ENCODE measurements at regions not wholly inside any gene's neighbourhood (a gene's known extent, or its start where the extent isn't known, plus 50 kb on each side); places are given as distances from the start of the nearest gene placed in this dataset.

- H3K27ac ChIP-seq: no peak overlapping the region
- no peaks in the 10 kb centered on the region for H3K27me3 ChIP-seq
- no peak overlapping the region for H3K4me3 ChIP-seq
- no peak for TF ChIP-seq CTCF (IDR thresholded peaks at IDR 0.05)
- TF ChIP-seq EP300 (IDR thresholded peaks at IDR 0.05): no peak
- no peak for TF ChIP-seq POLR2A (IDR thresholded peaks at IDR 0.05)
- H3K4me1 ChIP-seq: no peaks in the 10 kb centered on the region
- no peaks in the 10 kb centered on the region for H3K36me3 ChIP-seq
- no peaks in the 10 kb centered on the region for H3K9me3 ChIP-seq
- no peak for DNase-seq (ENCODE audit: low spot score in 2 of 2)
Measured at GRCh38 chr13:56953965-56954364, 186.8 kb upstream of the PRR20A start.

DNA sequence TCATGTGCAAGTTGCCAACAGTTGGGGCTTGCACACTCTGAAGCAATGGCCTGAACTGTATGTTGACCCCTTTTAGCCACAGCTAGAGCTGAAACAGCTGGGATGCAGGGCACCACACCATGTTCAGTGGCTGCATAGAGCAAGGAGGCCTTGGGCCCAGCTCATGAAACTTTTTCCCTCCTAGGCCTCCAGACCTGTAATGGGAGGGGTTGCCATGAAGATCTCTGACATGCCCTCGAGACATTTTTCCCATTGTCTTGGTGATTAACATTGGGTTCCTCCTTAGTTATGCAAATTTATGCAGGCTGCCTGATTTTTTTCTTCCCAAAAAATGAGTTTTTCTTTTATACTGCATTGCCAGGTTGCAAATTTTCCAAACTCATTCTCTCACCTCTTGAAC lies 165.1 kb upstream of the PRR20A start:
- no peaks in the 10 kb centered on the region for H3K27me3 ChIP-seq
- no peak overlapping the region for H3K4me3 ChIP-seq
- no peak overlapping the region for H3K27ac ChIP-seq
- WGBS, 2 donors: 85 to 92% methylated on average over 1 of the region's 1 CpG
- no peaks in the 10 kb centered on the region for H3K4me1 ChIP-seq
- H3K9me3 ChIP-seq: no peaks in the 10 kb centered on the region
- no peak for TF ChIP-seq CTCF (IDR thresholded peaks at IDR 0.05)
- TF ChIP-seq POLR2A (IDR thresholded peaks at IDR 0.05): no peak
- no peak for TF ChIP-seq EP300 (IDR thresholded peaks at IDR 0.05)
- no peak for DNase-seq (ENCODE audit: low spot score in 2 of 2)
- H3K36me3 ChIP-seq: no peaks in the 10 kb centered on the region

DNA sequence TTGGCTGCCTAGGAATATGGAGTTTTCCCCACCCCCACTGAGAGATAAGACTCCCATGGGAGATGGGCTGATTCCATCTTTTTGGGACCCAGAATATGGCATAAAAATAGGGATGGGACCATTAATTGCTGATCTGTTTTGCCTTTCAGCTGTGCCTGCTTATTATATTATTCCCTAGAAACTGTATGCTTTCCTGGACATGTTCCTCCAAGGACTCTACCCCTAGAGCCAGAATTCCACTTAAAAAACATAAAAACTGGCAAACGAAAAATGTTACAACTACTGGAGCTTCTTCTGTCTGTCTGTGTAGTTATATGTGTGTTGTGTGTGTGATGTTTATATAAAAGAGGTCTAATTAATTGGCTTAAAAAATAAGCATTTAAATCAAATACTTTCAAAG lies 159.9 kb upstream of the PRR20A start:
- TF ChIP-seq CTCF (IDR thresholded peaks at IDR 0.05) (no peak), POLR2A (IDR thresholded peaks at IDR 0.05) (no peak), EP300 (IDR thresholded peaks at IDR 0.05) (no peak)
- H3K4me3 ChIP-seq: no peak overlapping the region
- no peaks in the 10 kb centered on the region for H3K4me1 ChIP-seq
- no peaks in the 10 kb centered on the region for H3K9me3 ChIP-seq
- no peak overlapping the region for H3K27ac ChIP-seq
- 46 to 47% methylated on average over 1 of the region's 1 CpG for WGBS, 2 donors
- no peaks in the 10 kb centered on the region for H3K36me3 ChIP-seq
- DNase-seq (ENCODE audit: low spot score in 2 of 2): no peak
- H3K27me3 ChIP-seq: no peaks in the 10 kb centered on the region

DNA sequence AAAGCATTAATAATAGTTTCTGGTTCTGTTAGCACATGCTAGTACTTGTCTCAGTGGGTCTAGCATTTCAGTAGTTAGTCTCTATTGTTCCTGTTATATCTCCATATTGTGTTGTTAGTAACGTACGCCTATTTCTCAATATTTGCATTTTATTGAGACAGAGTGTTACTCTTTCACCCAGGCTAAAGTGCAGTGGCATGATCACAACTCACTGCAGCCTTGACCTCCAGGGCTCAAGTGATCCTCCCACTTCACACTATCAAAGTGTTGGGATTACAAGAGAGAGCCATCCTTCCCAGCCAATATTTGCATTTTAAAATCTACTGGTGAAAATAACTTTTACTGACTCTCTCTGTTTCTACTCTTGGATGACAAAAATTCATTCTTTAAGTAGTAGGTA lies 154.6 kb upstream of the PRR20A start:
- no peak for DNase-seq (ENCODE audit: low spot score in 2 of 2)
- no peak for TF ChIP-seq CTCF (IDR thresholded peaks at IDR 0.05)
- no peak for TF ChIP-seq EP300 (IDR thresholded peaks at IDR 0.05)
- TF ChIP-seq POLR2A (IDR thresholded peaks at IDR 0.05): no peak
- 75 to 82% methylated on average over 2 of the region's 2 CpGs for WGBS, 2 donors
- no peak overlapping the region for H3K27ac ChIP-seq
- no peak overlapping the region for H3K4me3 ChIP-seq
- no peaks in the 10 kb centered on the region for H3K27me3 ChIP-seq
- H3K4me1 ChIP-seq: no peaks in the 10 kb centered on the region
- no peaks in the 10 kb centered on the region for H3K9me3 ChIP-seq
- no peaks in the 10 kb centered on the region for H3K36me3 ChIP-seq

DNA sequence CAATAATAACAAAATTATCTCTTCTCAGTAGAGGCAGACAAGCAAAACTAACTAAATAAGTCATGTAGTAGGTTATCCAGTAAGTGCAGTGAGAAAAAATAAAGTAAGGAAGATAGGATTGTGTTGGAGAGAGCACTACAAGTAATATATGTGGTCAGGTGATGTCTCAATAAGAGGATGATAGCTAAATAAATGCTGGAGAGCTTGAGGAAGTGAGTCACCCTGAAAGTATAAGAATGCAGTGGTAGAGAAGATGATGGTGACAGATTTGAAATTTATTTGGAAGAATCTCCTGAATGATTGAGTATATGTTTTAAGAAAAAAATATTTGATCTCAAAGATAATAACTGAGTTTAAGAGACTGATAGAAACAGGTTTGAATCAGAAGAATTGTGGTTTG lies 152.2 kb upstream of the PRR20A start:
- Histone ChIP-seq H3K27me3 (no peaks in the 10 kb centered on the region), H3K27ac (no peak overlapping the region), H3K9me3 (no peaks in the 10 kb centered on the region), H3K36me3 (no peaks in the 10 kb centered on the region), H3K4me1 (no peaks in the 10 kb centered on the region), H3K4me3 (no peak overlapping the region)
- no peak for DNase-seq (ENCODE audit: low spot score in 2 of 2)
- TF ChIP-seq POLR2A (IDR thresholded peaks at IDR 0.05): no peak
- no peak for TF ChIP-seq CTCF (IDR thresholded peaks at IDR 0.05)
- TF ChIP-seq EP300 (IDR thresholded peaks at IDR 0.05): no peak

Data from tibial nerve (tissue), 4 donors.